Muscle layer of duodenum (tissue), 2 donors: ENCODE measurements at regions not wholly inside any gene's neighbourhood (a gene's known extent, or its start where the extent isn't known, plus 50 kb on each side); places are given as distances from the start of the nearest gene placed in this dataset.

Experiments used
- H3K27ac ChIP-seq: one replicate; pipeline ENCODE4 v1.7.0; 2013; ENCODE audit warnings: mild to moderate bottlenecking, low read length
- H3K27me3 ChIP-seq: one replicate; pipeline ENCODE4 v1.7.0; 2013; ENCODE audit warnings: low read depth, mild to moderate bottlenecking, control low read depth, low read length
- H3K36me3 ChIP-seq, 2 donors: one replicate each; pipeline ENCODE4 v1.7.0; 2013; ENCODE audit warnings: low read length in 2 of 2, control low read depth in 1 of 2, mild to moderate bottlenecking in 1 of 2; ENCODE audit not compliant: insufficient read depth in 2 of 2, control insufficient read depth in 1 of 2
- H3K4me1 ChIP-seq, 2 donors: one replicate each; pipeline ENCODE4 v1.7.0; 2013; ENCODE audit warnings: low read length in 2 of 2, mild to moderate bottlenecking in 2 of 2, control low read depth in 1 of 2, moderate library complexity in 1 of 2; ENCODE audit not compliant: insufficient read depth in 2 of 2, control insufficient read depth in 1 of 2
- H3K4me3 ChIP-seq, 2 donors: one replicate each; pipeline ENCODE4 v1.7.0; 2013; ENCODE audit warnings: low read length in 2 of 2, low read depth in 1 of 2, mild to moderate bottlenecking in 1 of 2
- H3K9me3 ChIP-seq, 2 donors: one replicate each; pipeline ENCODE4 v1.7.0; 2013; ENCODE audit warnings: low read length in 2 of 2, control low read depth in 1 of 2, mild to moderate bottlenecking in 1 of 2; ENCODE audit not compliant: control insufficient read depth in 1 of 2
- donor health status: healthy.

DNA sequence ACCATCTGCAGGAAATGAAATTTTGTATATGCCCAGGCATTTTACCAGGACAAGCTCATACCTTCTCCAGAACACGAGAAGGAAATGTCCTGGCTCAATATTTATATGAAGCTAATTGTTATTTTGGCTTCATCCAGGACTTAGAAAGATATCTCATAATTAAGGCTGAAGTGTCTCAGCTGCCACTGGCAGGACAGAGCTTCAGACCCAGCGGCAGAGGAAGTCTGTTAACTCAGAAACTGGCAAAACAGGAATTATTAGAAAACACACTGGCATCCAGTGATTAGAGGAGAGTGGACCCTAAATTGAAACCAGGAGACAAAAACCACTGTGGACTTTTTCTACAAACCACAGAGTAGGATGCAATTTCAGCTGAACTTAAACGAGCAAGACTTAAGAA is 329.7 kb downstream of the CYRIA start:
- Histone ChIP-seq H3K4me1 (no peaks in the 10 kb centered on the region), H3K9me3 (no peaks in the 10 kb centered on the region)

DNA sequence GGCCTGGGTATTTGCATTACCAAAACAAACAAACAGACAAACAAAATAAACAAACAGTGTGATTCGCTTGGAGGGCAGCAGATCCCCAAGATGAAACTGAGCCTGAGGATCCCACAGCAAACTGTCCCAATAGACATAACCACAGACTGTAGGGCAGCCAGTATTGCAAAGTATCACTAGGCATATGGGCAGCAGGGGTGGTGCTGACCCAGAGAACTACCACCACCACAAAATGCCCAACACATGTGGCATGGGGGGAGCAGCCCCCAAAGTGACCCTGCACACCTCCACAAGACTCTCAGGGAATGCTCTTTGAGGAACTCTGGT is 330.1 kb downstream of the CYRIA start:
- Histone ChIP-seq H3K9me3 (no peaks in the 10 kb centered on the region), H3K4me1 (no peaks in the 10 kb centered on the region), H3K4me3 (no peak overlapping the region), H3K36me3 (no peaks in the 10 kb centered on the region), H3K27ac (no peak overlapping the region), H3K27me3 (no peaks in the 10 kb centered on the region)

More for the DNA sequence above, 329.7 kb downstream of the CYRIA start:
- Histone ChIP-seq H3K4me3 (no peak overlapping the region), H3K27me3 (no peaks in the 10 kb centered on the region), H3K27ac (no peak overlapping the region), H3K36me3 (no peaks in the 10 kb centered on the region)

DNA sequence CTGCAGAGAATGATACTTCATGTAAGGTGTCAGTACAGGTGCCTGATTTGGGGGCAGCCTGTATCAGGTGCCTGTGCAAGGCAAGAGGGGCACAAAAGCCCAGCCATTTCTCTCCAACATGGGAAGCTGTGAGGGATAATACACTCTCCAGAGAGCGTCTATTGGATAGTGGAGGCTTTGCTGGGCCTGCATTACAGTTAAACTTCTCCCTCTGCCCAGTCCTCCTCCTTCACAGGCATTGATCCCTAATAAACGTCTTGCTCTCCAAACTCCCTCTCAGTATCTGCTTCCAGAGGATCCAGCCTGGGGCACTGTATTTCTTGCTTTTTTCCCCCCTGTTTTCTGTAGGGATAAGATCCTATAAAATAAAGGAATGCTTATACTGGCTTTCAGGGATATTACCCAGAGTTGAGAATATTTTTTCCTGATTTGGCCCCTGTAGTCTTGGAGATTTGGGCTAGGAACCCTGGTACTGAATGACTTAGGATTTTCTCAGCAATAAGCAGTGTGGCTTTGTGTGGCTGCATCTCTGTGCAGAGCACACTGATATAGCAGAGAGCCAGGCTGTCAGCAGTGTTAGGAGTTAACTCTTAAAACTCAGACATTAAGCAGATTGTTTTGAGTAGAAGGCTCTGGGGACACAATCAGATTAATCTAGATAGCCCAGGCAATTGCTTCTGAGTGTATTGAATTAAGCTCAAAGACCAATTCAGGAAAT is 330.6 kb downstream of the CYRIA start:
- no peaks in the 10 kb centered on the region for H3K27me3 ChIP-seq
- H3K4me3 ChIP-seq: no peak overlapping the region
- H3K4me1 ChIP-seq: no peaks in the 10 kb centered on the region
- no peaks in the 10 kb centered on the region for H3K9me3 ChIP-seq
- H3K27ac ChIP-seq: no peak overlapping the region
- H3K36me3 ChIP-seq: no peaks in the 10 kb centered on the region

DNA sequence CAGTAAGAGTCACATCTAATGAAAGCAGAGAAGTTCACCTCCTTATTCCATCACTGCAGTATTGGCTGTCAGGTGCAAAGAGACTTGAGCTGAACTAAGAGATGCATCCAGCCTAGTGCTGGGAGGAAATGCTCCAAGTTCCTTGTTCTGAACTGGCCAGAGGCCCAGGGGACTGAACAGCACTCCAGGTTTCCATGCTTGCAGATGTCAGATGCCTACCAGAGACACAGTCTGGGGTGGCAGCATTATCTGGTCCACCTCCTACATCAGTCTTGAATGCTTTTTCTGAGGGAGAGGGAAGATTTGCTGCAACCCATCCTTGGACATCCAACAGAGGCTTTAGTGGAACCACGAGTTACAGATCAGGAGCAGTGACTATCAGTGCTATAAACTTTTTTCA is 331.3 kb downstream of the CYRIA start:
- H3K36me3 ChIP-seq: no peaks in the 10 kb centered on the region
- H3K27me3 ChIP-seq: no peaks in the 10 kb centered on the region
- no peaks in the 10 kb centered on the region for H3K4me1 ChIP-seq
- H3K27ac ChIP-seq: no peak overlapping the region
- H3K9me3 ChIP-seq: no peaks in the 10 kb centered on the region
- no peak overlapping the region for H3K4me3 ChIP-seq

DNA sequence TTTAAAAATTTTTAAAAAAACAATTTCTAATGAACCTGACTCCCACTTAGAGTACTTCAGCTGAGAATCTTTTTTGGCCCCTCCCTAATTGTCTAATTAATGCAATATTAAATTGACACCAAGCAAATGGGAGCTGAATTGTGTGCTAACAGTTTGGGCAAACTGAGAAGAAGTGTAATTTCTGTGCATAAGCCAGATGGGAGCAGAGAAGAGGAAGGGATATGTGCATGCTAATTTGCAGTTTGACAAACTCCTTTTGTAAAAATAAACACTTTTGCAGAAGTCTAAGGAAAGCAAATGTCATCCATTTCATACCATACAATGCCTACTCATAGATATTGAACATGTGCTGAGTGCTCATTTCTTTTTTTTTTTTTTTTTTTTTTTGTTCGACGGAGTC is 332.0 kb downstream of the CYRIA start:
- Histone ChIP-seq H3K4me1 (no peaks in the 10 kb centered on the region), H3K4me3 (no peak overlapping the region), H3K36me3 (no peaks in the 10 kb centered on the region), H3K27me3 (no peaks in the 10 kb centered on the region), H3K9me3 (no peaks in the 10 kb centered on the region), H3K27ac (no peak overlapping the region)

DNA sequence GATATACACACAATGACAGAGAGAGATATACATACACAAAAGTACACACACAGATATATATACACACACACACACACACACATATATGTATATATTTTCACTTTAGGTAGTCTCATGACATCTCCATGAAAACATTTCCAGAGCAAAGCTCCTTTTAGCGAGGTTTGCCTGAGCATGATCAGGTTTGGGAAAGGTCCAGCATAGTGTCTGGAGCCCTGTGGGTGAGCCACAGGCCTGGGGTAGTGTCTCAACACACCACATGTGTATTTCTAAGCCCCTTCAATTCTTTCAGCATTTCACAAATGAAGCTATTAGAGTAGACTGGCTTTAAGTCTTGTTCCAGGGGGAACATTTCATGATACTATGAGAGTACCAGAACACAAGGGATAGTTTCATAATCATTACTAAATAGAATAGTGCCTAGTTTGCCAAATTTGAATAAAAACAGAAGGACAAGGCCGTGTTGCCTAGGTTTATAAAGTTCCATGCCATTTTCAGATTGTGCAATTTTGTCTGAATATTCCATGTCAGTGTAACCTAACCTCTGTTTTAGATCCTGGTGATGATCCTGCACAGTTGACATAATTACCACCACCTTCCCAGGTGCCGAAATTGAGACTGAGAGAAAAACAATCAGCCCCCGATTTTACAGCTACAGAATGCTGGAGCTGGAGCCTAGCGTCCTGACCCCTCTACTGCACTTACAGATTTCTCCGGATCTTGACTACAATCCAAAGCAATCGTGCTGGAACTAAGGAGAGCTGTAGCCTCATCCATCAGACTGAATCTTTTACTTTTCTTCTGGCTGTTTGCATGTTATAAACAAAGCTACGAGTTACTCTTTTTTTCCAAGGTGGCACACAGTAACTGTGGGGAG is 332.7 kb downstream of the CYRIA start:
- Histone ChIP-seq H3K27ac (no peak overlapping the region), H3K9me3 (no peaks in the 10 kb centered on the region), H3K36me3 (no peaks in the 10 kb centered on the region), H3K4me1 (no peaks in the 10 kb centered on the region), H3K4me3 (no peak overlapping the region), H3K27me3 (no peaks in the 10 kb centered on the region)

DNA sequence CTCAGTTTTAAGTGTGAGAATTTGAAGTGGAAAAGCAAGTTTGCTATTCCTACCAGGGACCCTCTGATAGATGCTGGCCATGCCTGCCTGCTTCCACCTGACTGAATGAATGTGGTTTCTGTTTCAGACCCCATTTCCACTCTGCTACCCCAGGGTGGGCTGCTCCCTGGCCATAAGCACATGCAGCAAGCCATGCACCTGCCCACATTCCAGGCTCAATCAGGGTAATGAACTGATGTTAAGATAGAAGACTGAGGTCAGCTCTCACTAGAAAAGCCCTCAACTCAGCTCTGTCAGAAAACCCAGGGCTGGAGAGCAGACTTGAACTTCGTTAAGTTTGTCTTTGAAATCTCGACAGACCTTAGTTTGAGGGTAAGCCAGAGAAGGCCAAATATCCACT is 333.9 kb downstream of the CYRIA start:
- no peak overlapping the region for H3K4me3 ChIP-seq
- no peaks in the 10 kb centered on the region for H3K36me3 ChIP-seq
- no peaks in the 10 kb centered on the region for H3K9me3 ChIP-seq
- no peak overlapping the region for H3K27ac ChIP-seq
- H3K27me3 ChIP-seq: no peaks in the 10 kb centered on the region
- no peaks in the 10 kb centered on the region for H3K4me1 ChIP-seq

DNA sequence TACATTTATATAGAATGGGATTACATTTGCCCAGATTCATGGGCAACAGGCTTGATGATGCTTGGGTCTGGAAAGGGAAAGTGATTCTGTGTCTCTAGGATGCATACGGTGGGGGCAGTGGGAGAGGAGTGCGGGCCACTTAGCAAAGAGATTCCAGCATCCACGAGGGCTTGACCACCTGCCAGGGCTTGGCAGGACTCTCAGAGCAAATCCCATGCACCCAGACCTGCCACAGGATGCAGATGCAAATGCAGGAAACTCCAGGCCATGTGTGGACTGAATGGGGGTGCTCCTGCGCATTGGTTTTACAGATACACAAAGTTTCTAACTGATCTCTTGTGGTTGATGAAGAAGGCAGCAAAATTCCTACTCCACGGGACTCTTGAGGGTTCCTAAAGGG is 334.7 kb downstream of the CYRIA start:
- Histone ChIP-seq H3K27ac (no peak overlapping the region), H3K9me3 (no peaks in the 10 kb centered on the region), H3K27me3 (no peaks in the 10 kb centered on the region), H3K4me1 (no peaks in the 10 kb centered on the region), H3K4me3 (no peak overlapping the region), H3K36me3 (no peaks in the 10 kb centered on the region)

DNA sequence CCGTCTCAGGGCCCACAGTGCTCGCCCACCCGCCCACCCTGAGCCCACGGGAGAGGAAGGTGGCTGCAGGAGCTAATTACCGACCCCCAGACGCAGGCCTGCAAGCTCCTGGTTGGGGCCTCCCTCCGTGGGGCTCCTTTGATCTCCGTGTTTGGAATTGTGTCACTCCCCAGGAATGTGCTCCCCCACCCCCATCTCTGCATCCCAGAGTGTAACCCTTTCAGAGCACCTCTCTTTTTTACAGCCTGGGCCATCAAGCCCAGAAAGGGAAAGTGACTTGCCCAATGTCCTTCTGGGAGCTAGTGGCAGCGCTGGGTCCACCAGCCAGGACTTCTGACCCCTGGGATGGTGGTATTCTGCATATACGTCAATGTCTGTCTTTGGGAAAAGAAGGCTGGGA is 335.1 kb downstream of the CYRIA start:
- Histone ChIP-seq H3K27me3 (no peaks in the 10 kb centered on the region), H3K9me3 (no peaks in the 10 kb centered on the region), H3K4me3 (no peak overlapping the region), H3K27ac (no peak overlapping the region), H3K36me3 (no peaks in the 10 kb centered on the region), H3K4me1 (no peaks in the 10 kb centered on the region)

DNA sequence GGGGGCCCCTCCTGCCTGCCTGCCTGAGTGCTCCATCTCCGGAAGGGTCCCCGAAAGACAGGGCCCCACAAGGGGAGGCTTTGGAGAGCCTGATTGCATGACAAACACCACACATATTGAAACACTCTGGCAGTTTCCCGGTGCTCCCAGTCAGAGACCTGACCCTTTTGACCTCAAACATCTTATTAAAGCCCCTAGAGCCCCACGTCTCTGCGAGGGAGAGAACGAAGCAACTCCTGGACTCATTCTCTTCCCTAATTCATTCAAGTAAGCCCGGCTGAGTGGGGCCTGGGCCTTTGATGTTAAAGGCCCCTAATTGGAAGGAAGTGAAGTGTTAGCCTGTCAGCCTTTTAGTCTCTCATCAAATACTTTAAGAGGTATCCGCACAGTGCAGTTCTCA is 335.6 kb downstream of the CYRIA start:
- H3K4me3 ChIP-seq: no peak overlapping the region
- H3K36me3 ChIP-seq: no peaks in the 10 kb centered on the region
- no peaks in the 10 kb centered on the region for H3K9me3 ChIP-seq
- H3K27ac ChIP-seq: no peak overlapping the region
- H3K27me3 ChIP-seq: no peaks in the 10 kb centered on the region
- no peaks in the 10 kb centered on the region for H3K4me1 ChIP-seq

DNA sequence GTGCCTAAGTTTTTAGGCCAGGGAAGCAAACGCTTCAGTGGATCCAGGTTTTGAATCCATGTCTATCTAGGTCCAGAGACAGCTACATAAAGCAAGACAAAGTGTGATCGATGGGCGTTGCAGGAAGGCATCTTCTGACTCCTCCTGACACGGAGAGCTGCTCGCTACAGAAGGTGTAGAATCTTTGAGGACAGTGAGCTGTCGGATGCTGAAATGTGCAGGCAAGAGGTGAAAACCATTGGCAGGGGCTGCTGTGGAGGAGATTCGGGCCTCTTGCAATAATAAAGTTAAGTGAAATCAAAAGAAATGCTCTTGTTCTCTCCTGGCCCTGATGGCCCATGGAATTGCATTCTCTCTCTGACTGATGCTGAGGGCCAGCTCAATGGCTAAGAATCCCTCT is 336.2 kb downstream of the CYRIA start:
- Histone ChIP-seq H3K4me1 (no peaks in the 10 kb centered on the region), H3K27me3 (no peaks in the 10 kb centered on the region), H3K27ac (no peak overlapping the region), H3K4me3 (no peak overlapping the region), H3K36me3 (no peaks in the 10 kb centered on the region), H3K9me3 (no peaks in the 10 kb centered on the region)
